GOT3 (cell line): ENCODE measurements at regions not wholly inside any gene's neighbourhood (a gene's known extent, or its start where the extent isn't known, plus 50 kb on each side); places are given as distances from the start of the nearest gene placed in this dataset.

Experiments used
- DNase-seq: peaks from one replicate; lab custom pipeline; 2025; ENCODE audit warnings: mixed read lengths; lab: John Stamatoyannopoulos, UW

DNA sequence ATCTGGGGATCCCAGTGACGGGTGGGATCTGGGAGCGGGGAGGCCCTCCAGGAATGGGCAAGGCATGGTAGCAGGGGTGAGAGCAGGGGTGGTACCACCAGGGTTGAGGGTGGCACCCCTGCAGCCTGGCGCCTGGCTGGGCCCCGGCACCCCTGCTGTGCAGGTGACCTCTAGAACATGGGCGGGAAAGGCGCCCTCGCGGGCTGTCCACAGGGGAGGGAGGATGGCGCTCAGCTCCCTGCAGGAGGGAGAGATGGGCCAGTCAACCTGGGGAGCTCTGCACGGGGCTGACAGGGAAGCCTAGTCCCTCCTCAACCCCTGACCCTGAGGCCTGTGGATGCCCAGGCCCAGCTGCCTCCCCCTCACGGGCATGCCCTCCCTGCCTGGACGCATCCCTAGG is 61.6 kb upstream of the SLCO4A1 start:
- DNase-seq: no peak

DNA sequence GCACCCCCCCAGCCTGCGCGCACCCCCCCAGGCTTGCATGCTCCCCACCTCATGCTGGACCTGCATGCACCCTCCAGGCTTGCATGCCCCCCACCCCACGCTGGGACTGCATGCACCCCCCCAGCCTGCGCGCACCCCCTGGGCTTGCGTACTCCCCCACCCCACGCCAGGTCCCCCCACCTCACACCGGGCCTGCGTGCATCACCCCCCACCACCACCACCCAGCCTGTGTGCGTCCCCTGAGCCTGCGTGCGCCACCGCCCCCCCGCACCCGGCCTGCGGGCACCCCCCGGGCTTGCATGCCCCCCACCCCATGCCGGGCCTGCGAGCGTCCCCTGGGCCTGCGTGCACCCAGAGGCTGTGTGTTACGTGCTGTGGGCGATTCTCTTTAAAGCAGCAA is 61.0 kb upstream of the SLCO4A1 start:
- no peak for DNase-seq

DNA sequence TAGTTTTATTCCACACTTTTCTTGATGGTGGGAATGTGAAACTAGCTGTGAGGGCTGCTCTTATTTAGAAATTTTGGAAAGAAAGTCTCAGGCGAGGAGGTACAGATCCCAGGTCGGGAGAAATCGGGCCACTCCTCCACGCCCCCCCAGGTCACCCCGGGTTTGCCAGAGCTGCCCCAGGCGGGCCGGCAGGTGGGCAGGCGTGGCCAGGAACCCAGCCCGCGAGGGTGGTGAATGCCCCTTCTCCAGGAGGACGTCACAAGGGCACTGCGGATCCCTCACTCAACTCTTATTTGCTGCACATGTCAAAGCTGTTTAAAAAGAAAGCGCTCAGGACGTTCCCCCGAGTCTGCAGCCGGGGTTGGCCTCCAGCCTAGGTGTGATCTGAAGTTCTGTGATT is 60.5 kb upstream of the SLCO4A1 start:
- no peak for DNase-seq

DNA sequence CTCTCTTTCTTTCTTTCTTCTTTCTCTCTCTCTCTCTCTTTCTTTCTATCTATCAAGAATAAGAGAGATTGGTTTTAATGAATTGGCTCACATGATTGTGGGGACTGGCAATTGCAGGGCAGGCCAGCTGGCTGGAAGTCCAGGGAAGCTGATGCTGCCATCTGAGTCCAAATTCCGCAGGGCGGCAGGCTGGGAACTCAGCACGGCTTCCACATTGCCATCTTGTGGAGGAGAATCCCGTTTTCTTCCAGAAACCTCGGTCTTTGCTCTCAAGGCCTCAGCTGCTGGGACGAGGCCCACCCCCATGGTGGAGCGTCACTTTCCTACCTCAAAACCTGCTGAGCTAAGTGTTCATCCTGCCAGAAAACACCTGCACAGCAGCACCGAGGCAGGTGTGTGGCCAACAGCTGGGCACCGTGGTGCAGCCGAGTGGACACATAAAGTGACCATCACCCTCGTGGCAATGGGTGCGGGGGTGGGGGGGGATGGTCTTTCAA is 58.8 kb upstream of the SLCO4A1 start:
- DNase-seq: no peak

- no peak for DNase-seq
These were observed 57.4 kb upstream of the SLCO4A1 start for GRCh38 chr20:62584671-62585460.

DNA sequence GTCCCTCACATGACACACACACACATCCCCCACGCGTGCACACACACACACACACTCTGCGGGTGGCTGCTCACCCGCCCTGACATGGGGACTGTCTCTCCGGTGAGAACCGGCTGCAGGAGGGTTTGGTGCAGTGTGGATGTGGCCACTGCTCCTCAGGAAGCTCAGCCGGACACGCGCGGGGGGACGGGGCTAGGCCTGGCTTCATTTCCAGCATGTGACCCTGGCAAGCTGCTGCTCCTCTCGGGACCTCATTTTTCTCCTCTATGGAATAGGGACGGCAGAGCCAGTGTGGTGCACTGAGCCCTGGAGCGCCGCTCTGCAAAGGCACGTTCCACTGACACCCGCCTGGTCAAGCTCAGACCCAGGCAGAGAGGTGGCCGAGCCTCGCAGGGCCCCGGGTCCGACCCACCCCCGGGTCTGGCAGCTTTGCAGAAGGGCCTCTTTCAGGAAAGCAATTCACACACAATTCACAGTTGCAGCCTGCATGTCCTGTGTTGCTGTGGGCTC is 56.8 kb upstream of the SLCO4A1 start:
- no peak for DNase-seq

- DNase-seq: no peak
These were observed 55.5 kb upstream of the SLCO4A1 start for GRCh38 chr20:62586799-62587198.

DNA sequence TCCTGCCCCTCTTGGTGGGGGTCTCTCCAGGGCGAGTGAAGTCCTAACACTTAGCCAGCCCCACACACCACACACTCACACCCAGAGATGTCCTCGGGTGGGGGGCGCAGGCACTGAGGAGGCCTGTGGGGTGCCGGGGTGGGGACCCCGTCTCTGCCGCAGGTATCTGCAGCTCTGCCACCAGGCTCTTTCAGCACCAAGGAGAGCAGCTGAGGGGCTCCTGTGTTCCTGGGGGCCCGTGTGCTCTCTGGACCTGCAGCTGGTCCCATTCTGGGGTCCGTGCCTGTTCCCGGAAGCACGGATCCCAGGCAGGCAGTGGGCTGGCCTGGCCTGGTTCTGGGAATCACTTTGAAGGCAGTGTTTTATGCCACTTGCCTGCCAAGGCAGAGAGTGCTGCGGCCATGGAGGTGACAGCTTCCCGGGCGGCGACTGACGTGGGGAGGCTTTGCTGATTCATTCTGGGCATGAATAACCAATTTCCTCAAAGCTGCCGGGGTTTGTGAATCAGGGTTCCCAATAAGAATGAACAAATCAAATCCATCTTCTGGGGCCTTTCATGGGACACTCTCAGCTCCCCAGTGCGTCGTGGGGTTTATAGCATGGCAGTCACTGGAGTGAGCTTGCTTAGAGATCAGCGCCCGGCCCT is 54.4 kb upstream of the SLCO4A1 start:
- DNase-seq: peak; percentile 26

DNA sequence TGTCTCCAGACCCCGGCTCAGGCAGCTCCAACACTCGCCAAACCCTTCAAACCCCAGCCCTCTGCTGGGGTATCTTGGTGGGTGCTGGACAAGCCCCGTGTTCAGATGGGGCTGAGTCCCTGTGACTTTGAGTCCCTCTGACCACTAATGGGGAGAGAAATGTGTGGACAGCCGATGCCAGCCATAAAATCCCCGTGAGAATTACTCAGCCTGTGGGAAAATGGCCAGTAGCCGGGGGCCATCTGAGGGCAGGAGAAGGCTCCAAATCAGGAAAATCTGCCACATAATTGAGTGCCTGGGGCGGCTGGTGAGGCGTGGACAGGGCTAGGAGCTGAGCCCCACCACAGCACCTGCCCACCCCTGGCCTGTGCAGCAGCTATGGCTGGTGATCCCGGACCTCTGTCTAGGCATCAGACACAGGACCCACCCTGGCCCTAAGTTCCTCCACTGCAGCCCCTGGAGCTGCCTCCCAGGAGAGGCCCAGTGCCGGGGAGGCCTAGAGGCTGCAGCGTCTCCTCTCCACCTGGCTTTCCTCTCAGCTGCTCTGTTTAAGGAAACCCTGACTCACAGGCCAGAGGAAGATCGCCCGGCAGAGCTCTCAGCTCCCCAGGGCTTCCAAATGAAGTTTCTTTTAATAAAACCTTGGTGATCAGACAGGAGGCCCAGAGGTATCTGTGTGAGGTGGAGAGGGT is 53.7 kb upstream of the SLCO4A1 start:
- peak; percentile 24 for DNase-seq

GRCh38 chr20:62589150-62589498 is 53.2 kb upstream of the SLCO4A1 start:
- DNase-seq: no peak

DNA sequence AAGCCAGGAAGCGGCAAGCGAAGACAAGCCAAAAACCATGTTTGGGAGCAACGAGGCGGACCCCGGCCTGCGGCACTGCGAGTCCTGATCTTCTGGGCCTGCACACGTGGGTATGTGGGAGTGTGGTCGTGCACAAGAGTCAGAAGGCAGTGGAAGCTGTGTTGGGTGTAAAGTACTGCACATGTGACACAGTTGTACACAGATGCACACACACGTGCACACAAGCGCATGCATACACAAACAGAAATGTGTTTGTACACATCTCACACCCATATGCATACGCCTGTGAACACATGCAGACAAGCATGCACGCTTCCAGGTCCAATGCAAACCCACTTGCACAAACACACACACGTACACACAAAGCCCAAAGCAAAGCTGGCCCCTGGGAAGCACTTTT is 52.6 kb upstream of the SLCO4A1 start:
- DNase-seq: no peak

- peak; percentile 83 for DNase-seq
These were observed 51.8 kb upstream of the SLCO4A1 start for GRCh38 chr20:62590309-62591121.

GRCh38 chr20:62591122-62591468 is 51.2 kb upstream of the SLCO4A1 start:
- no peak for DNase-seq

DNA sequence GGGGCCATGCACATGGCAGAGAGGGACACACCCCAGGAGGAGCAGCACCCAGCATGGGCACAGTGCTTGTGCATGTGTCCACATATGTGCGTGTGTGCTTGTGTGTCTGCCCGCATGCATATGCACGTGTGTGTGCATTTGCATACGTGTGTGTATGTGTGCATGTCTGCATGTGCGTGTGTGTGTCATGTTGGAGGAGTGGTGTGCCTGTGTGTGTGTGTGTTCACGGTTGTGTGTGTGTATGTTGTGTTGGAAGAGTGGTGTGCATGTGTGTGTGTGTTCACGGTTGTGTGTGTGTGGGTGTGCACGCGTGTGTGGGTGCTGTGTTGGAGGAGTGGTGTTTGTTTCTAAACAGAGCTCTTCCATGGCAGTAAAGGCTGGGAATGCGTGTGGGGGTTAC is 50.7 kb upstream of the SLCO4A1 start:
- DNase-seq: no peak
